Neural cell (in vitro differentiated cells): ENCODE measurements at regions not wholly inside any gene's neighbourhood (a gene's known extent, or its start where the extent isn't known, plus 50 kb on each side); places are given as distances from the start of the nearest gene placed in this dataset.

ENCODE experiments used
- H2AFZ ChIP-seq: fragments of 200-600, 300-800 bp; sonication (generic), shearing (Covaris generic); 2 replicates; pipeline ENCODE4 v1.6.0; 2014; ENCODE audit warnings: low read depth, mild to moderate bottlenecking, antibody characterized with exemption, low read length, moderate library complexity
- H3F3A ChIP-seq: fragments of 200-600 bp; shearing (Covaris generic); 2 replicates; pipeline ENCODE4 v1.6.1; 2016; ENCODE audit warnings: mild to moderate bottlenecking, moderate library complexity, mixed read lengths, antibody characterized with exemption, low read length; ENCODE audit not compliant: insufficient read depth, poor library complexity, severe bottlenecking
- H3K27ac ChIP-seq: fragments of 200-600, 300-800 bp; sonication (generic), shearing (Covaris generic); 2 replicates; pipeline ENCODE4 v1.5.1; 2014; ENCODE audit warnings: mild to moderate bottlenecking, low read length, moderate library complexity
- H3K27me3 ChIP-seq: fragments of 300-800, 200-600 bp; sonication (generic), shearing (Covaris generic); 2 replicates; pipeline ENCODE4 v1.6.0; 2014; ENCODE audit warnings: mild to moderate bottlenecking, low read depth, low read length, moderate library complexity; ENCODE audit not compliant: insufficient read depth
- H3K36me3 ChIP-seq: fragments of 300-800, 200-600 bp; sonication (generic), shearing (Covaris generic); 2 replicates; pipeline ENCODE4 v1.5.1; 2014; ENCODE audit warnings: mild to moderate bottlenecking, antibody characterized with exemption, low read length, moderate library complexity; ENCODE audit not compliant: insufficient read depth
- H3K4me2 ChIP-seq: fragments of 300-800, 200-600 bp; sonication (generic), shearing (Covaris generic); 2 replicates; pipeline ENCODE4 v1.6.0; 2014; ENCODE audit warnings: mild to moderate bottlenecking, low read length
- H3K4me3 ChIP-seq: fragments of 300-800, 200-600 bp; sonication (generic), shearing (Covaris generic); 2 replicates; pipeline ENCODE4 v1.5.1; 2014; ENCODE audit warnings: mild to moderate bottlenecking, low read length, moderate library complexity
- H3K79me2 ChIP-seq: fragments of 200-600 bp; shearing (Covaris generic); replicated peaks from 2 replicates; pipeline ENCODE4 v1.6.0; 2014; ENCODE audit warnings: mild to moderate bottlenecking, low read length, moderate library complexity; ENCODE audit not compliant: insufficient read depth
- H3K9ac ChIP-seq: fragments of 300-800, 200-600 bp; sonication (generic), shearing (Covaris generic); 2 replicates; pipeline ENCODE4 v1.6.1; 2016; ENCODE audit warnings: mild to moderate bottlenecking, low read length, mixed read lengths
- H3K9me2 ChIP-seq: fragments of 200-600 bp; shearing (Covaris generic); 2 replicates; pipeline ENCODE4 v1.6.1; 2016; ENCODE audit warnings: mild to moderate bottlenecking, low read length, mixed read lengths; ENCODE audit not compliant: insufficient read depth
- H3K9me3 ChIP-seq: fragments of 200-600, 300-800 bp; sonication (generic), shearing (Covaris generic); 2 replicates; pipeline ENCODE4 v1.6.1; 2016; ENCODE audit warnings: mild to moderate bottlenecking, mixed run types, low read length, moderate library complexity, mixed read lengths
- H4K20me1 ChIP-seq: fragments of 200-600 bp; shearing (Covaris generic); 2 replicates; pipeline ENCODE4 v1.6.1; 2016; ENCODE audit warnings: mild to moderate bottlenecking, mixed run types; ENCODE audit not compliant: insufficient read depth
- EP300 ChIP-seq: fragments of 450-650 bp; conservative IDR thresholded peaks from 2 replicates; pipeline ENCODE4 v1.6.1; 2014; ENCODE audit warnings: antibody characterized with exemption, mild to moderate bottlenecking, moderate library complexity; ENCODE audit not compliant: poor library complexity, severe bottlenecking
- EZH2 ChIP-seq: fragments of 200-600, 300-800 bp; shearing (Covaris generic), sonication (generic); IDR thresholded peaks from 2 replicates; pipeline ENCODE4 v1.6.1; 2014; ENCODE audit warnings: antibody characterized with exemption, low read length, borderline replicate concordance, mild to moderate bottlenecking; ENCODE audit not compliant: insufficient read depth, poor library complexity, severe bottlenecking
- MXI1 ChIP-seq: fragments of 450-650 bp; conservative IDR thresholded peaks from 2 replicates; pipeline ENCODE4 v1.6.1; 2014; ENCODE audit warnings: antibody characterized with exemption, mild to moderate bottlenecking; ENCODE audit not compliant: poor library complexity, severe bottlenecking
- POLR2AphosphoS5 ChIP-seq: IDR thresholded peaks from 2 replicates; pipeline ENCODE4 v1.6.1; 2012
- SMC3 ChIP-seq: fragments of 450-650 bp; conservative IDR thresholded peaks from 2 replicates; pipeline ENCODE4 v1.6.1; 2014; ENCODE audit warnings: antibody characterized with exemption, mild to moderate bottlenecking, moderate library complexity; ENCODE audit not compliant: poor library complexity
- TAF1 ChIP-seq: IDR thresholded peaks from 2 replicates; pipeline ENCODE4 v1.6.1; 2012; ENCODE audit warnings: low read depth
- TF ChIP-seq, protein P1 (sequence below): fragments of 450-650 bp; IDR thresholded peaks from 2 replicates; pipeline ENCODE4 v1.5.1; 2014; ENCODE audit warnings: antibody characterized with exemption, mild to moderate bottlenecking, moderate library complexity; ENCODE audit not compliant: poor library complexity, severe bottlenecking
- TF ChIP-seq, protein P2 (sequence below): IDR thresholded peaks from 2 replicates; pipeline ENCODE4 v1.6.1; 2012; ENCODE audit warnings: borderline replicate concordance

DNA sequence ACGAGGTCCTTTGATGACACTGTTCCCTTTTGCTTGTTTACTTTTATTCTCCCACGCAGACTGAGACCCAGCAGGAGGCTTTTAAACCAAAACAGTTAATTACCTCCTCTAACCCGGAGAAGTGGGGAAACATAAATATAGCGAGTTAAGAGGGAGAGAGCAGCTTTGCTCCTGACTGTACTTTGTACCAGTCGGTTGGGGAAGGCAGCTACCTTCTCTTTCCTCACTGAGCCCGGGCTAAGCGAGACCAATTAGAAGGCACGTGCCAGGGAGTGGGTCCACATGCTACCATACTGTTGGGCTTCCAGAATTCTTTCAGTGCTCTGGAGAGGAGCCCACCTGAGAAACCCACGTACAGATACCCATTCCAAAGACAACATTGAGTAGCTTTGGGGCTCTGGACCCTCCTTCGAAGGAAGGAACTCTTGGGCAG, 124.2 kb downstream of the ZIC5 start:
- Histone ChIP-seq H3K9ac (no peak overlapping the region), H4K20me1 (no peaks in the 10 kb centered on the region), H3F3A (no peaks in the 10 kb centered on the region), H3K4me3 (no peak overlapping the region), H3K9me3 (no peaks in the 10 kb centered on the region), H2AFZ (no peak overlapping the region), H3K79me2 (no peaks in the 10 kb centered on the region), H3K4me2 (no peak overlapping the region), H3K36me3 (no peaks in the 10 kb centered on the region), H3K9me2 (no peaks in the 10 kb centered on the region), H3K27me3 (no peaks in the 10 kb centered on the region), H3K27ac (no peak overlapping the region)
- TF ChIP-seq EP300 (no peak), EZH2 (no peak)

DNA sequence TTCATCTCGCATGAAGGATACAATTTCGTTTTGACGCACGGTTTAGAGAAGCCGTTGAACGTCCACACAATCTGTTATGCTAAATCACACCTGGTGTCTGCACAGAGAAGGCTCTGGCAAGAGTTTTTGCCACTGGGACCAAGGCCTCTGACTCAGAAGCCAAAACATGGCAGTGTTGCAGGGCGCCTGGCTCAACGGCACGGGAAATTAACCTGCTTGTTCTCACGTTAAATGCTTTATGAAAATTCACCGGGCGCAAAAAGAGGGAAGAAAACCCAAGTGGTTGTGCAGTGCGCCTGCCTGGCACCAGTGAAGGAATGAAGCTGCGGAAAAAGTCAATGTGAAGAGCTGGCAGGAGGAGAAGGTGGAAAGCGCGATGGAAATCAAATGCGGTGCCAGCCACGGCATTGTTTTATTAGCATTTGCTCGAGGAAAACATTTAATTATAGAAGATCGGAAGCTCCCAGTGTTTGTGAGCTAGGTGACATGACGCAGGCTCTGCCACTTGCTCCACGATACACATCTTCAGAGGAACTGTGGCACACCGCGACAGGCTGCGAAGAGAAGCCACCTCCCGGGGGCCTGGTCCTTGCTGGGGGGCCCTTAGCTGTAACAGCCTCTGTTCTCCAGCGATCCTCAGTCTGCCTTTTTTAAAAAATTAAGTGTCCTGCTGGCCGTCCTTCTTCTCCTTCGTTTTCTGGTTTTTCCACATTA, 126.2 kb downstream of the ZIC5 start:
- no peak overlapping the region for H2AFZ ChIP-seq
- H3F3A ChIP-seq = no peaks in the 10 kb centered on the region
- no peak overlapping the region for H3K4me2 ChIP-seq
- H3K36me3 ChIP-seq = no peaks in the 10 kb centered on the region
- H3K9me2 ChIP-seq = no peaks in the 10 kb centered on the region
- no peak overlapping the region for H3K27ac ChIP-seq
- TF ChIP-seq POLR2AphosphoS5 = no peak
- no peak for TF ChIP-seq SMC3
- TF ChIP-seq EP300 = no peak
- no peak for TF ChIP-seq MXI1
- no peak for TF ChIP-seq EZH2
- TF ChIP-seq, protein P1, sequence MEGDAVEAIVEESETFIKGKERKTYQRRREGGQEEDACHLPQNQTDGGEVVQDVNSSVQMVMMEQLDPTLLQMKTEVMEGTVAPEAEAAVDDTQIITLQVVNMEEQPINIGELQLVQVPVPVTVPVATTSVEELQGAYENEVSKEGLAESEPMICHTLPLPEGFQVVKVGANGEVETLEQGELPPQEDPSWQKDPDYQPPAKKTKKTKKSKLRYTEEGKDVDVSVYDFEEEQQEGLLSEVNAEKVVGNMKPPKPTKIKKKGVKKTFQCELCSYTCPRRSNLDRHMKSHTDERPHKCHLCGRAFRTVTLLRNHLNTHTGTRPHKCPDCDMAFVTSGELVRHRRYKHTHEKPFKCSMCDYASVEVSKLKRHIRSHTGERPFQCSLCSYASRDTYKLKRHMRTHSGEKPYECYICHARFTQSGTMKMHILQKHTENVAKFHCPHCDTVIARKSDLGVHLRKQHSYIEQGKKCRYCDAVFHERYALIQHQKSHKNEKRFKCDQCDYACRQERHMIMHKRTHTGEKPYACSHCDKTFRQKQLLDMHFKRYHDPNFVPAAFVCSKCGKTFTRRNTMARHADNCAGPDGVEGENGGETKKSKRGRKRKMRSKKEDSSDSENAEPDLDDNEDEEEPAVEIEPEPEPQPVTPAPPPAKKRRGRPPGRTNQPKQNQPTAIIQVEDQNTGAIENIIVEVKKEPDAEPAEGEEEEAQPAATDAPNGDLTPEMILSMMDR = no peak
- no peak for TF ChIP-seq TAF1
- TF ChIP-seq, protein P2, sequence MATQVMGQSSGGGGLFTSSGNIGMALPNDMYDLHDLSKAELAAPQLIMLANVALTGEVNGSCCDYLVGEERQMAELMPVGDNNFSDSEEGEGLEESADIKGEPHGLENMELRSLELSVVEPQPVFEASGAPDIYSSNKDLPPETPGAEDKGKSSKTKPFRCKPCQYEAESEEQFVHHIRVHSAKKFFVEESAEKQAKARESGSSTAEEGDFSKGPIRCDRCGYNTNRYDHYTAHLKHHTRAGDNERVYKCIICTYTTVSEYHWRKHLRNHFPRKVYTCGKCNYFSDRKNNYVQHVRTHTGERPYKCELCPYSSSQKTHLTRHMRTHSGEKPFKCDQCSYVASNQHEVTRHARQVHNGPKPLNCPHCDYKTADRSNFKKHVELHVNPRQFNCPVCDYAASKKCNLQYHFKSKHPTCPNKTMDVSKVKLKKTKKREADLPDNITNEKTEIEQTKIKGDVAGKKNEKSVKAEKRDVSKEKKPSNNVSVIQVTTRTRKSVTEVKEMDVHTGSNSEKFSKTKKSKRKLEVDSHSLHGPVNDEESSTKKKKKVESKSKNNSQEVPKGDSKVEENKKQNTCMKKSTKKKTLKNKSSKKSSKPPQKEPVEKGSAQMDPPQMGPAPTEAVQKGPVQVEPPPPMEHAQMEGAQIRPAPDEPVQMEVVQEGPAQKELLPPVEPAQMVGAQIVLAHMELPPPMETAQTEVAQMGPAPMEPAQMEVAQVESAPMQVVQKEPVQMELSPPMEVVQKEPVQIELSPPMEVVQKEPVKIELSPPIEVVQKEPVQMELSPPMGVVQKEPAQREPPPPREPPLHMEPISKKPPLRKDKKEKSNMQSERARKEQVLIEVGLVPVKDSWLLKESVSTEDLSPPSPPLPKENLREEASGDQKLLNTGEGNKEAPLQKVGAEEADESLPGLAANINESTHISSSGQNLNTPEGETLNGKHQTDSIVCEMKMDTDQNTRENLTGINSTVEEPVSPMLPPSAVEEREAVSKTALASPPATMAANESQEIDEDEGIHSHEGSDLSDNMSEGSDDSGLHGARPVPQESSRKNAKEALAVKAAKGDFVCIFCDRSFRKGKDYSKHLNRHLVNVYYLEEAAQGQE = no peak
- no peaks in the 10 kb centered on the region for H3K9me3 ChIP-seq
- H3K27me3 ChIP-seq = no peaks in the 10 kb centered on the region
- no peak overlapping the region for H3K4me3 ChIP-seq
- no peak overlapping the region for H3K9ac ChIP-seq
- no peaks in the 10 kb centered on the region for H4K20me1 ChIP-seq
- no peaks in the 10 kb centered on the region for H3K79me2 ChIP-seq
